SK-N-SH treated with all-trans-retinoic acid at 6 μM for 48 hours (cell line): ENCODE measurements at regions not wholly inside any gene's neighbourhood (a gene's known extent, or its start where the extent isn't known, plus 50 kb on each side); places are given as distances from the start of the nearest gene placed in this dataset.

Experiments used
- ATAC-seq: fragments of 200-7000 bp; cut with Tn5 transposase; 3 replicates; pipeline ENCODE4 v1.9.1; 2020; ENCODE audit warnings: mild to moderate bottlenecking, moderate library complexity
- ARNTL ChIP-seq: fragments of 450-650 bp; formaldehyde crosslinking; IDR thresholded peaks from 2 replicates; pipeline ENCODE4 v1.5.0; 2020; ENCODE audit warnings: low read depth, mild to moderate bottlenecking, moderate library complexity, borderline replicate concordance
- BACH2 ChIP-seq: fragments of 250-450 bp; sonication (Bioruptor Pico); IDR thresholded peaks from 2 replicates; pipeline ENCODE4 v1.9.0; 2021; ENCODE audit warnings: mild to moderate bottlenecking, borderline replicate concordance
- CREB5 ChIP-seq: fragments of 250-450 bp; sonication (Bioruptor Pico); IDR thresholded peaks from 2 replicates; pipeline ENCODE4 v1.5.1; 2020; ENCODE audit warnings: low read depth, mild to moderate bottlenecking, moderate library complexity
- CSDC2 ChIP-seq: fragments of 250-450 bp; sonication (Bioruptor Pico); IDR thresholded peaks from 2 replicates; pipeline ENCODE4 v1.5.0; 2020; ENCODE audit warnings: mild to moderate bottlenecking, moderate library complexity
- ESRRG ChIP-seq: fragments of 250-450 bp; sonication (Bioruptor Pico); IDR thresholded peaks from 2 replicates; pipeline ENCODE4 v1.6.1; 2021; ENCODE audit warnings: mild to moderate bottlenecking
- GLIS3 ChIP-seq: fragments of 250-450 bp; sonication (Bioruptor Pico); IDR thresholded peaks from 2 replicates; pipeline ENCODE4 v1.5.0; 2020; ENCODE audit warnings: mild to moderate bottlenecking, moderate library complexity
- PATZ1 ChIP-seq: fragments of 250-450 bp; sonication (Bioruptor Pico); IDR thresholded peaks from 2 replicates; pipeline ENCODE4 v1.8.0; 2020; ENCODE audit warnings: mild to moderate bottlenecking, moderate library complexity, borderline replicate concordance
- RARB ChIP-seq: fragments of 250-450 bp; sonication (Bioruptor Pico); IDR thresholded peaks from 2 replicates; pipeline ENCODE4 v1.8.0; 2021; ENCODE audit warnings: mild to moderate bottlenecking, moderate library complexity
- SNAI2 ChIP-seq: fragments of 250-450 bp; sonication (Bioruptor Pico); IDR thresholded peaks from 2 replicates; pipeline ENCODE4 v1.5.0; 2020; ENCODE audit warnings: mild to moderate bottlenecking, moderate library complexity
- TCF4 ChIP-seq: fragments of 250-450 bp; sonication (Bioruptor Pico); IDR thresholded peaks from 2 replicates; pipeline ENCODE4 v1.8.0; 2021; ENCODE audit warnings: mild to moderate bottlenecking, moderate library complexity, borderline replicate concordance
- ZFP3 ChIP-seq: fragments of 250-450 bp; sonication (Bioruptor Pico); IDR thresholded peaks from 2 replicates; pipeline ENCODE4 v1.5.0; 2020; ENCODE audit warnings: mild to moderate bottlenecking, moderate library complexity
- ZFP30 ChIP-seq: fragments of 450-650 bp; formaldehyde crosslinking; IDR thresholded peaks from 2 replicates; pipeline ENCODE4 v1.5.0; 2022; ENCODE audit warnings: mild to moderate bottlenecking, moderate library complexity
- ZNF70 ChIP-seq: fragments of 450-650 bp; formaldehyde crosslinking; IDR thresholded peaks from 2 replicates; pipeline ENCODE4 v1.5.0; 2020; ENCODE audit warnings: mild to moderate bottlenecking, moderate library complexity
- ZNF8 ChIP-seq: fragments of 450-650 bp; formaldehyde crosslinking; IDR thresholded peaks from 2 replicates; pipeline ENCODE4 v1.5.0; 2020; ENCODE audit warnings: mild to moderate bottlenecking, moderate library complexity
- TF ChIP-seq, protein P1 (sequence below): fragments of 250-450 bp; sonication (Bioruptor Pico); IDR thresholded peaks from 2 replicates; pipeline ENCODE4 v1.8.0; 2021; ENCODE audit warnings: low read depth, mild to moderate bottlenecking, moderate library complexity, borderline replicate concordance
- TF ChIP-seq, protein P2 (sequence below): fragments of 250-450 bp; sonication (Bioruptor Pico); IDR thresholded peaks from 2 replicates; pipeline ENCODE4 v1.5.0; 2020; ENCODE audit warnings: mild to moderate bottlenecking, moderate library complexity

- TF ChIP-seq CREB5 (CRISPR knock-in tag) (no peak), ZFP30 (CRISPR knock-in tag) (no peak)
- TF ChIP-seq, all 23 proteins: peak for 0
Observed at GRCh38 chr17:22300177-22300576, 607.9 kb downstream of the KCNJ18 start (continued).

DNA sequence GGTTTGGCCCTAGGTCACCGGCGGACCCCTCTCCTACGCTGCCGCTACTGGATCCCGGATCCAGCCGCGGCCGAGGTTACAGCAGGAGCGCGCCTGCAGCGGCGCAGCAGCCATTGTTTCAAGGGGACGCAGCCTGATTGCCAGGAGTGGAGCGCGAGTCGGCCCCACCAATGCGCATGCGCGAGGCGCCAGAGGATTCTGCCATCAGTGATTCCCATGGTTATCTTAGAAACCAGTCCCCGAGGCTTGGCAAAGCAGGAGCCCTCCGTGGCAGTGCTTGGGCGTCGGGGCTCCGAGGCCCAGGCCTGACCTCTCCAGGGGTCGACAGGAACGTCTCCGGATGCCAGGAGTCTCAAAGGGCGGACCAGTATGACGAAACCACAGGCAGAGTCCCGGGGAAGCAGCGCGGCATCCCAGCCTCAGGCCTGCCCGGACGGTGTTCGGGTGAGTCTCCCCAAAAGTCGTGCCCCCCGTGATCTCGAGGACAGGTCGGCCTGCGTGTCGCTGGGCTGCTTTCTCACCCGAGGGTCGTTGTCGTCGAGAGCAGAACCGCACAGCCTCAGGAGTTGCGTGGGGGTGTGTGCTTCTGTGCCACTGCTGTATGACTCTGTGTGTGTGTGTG, 608.5 kb downstream of the KCNJ18 start:
- no peak for ATAC-seq
- no peak for TF ChIP-seq SNAI2 (CRISPR knock-in tag)
- TF ChIP-seq ESRRG = no peak
- no peak for TF ChIP-seq ZFP30 (CRISPR knock-in tag)
- no peak for TF ChIP-seq CSDC2 (CRISPR knock-in tag)
- TF ChIP-seq BACH2 (CRISPR knock-in tag) = no peak
- TF ChIP-seq GLIS3 (CRISPR knock-in tag) = no peak

GRCh38 chr17:22301353-22301745, 609.0 kb downstream of the KCNJ18 start:
- no peak for ATAC-seq
- no peak for TF ChIP-seq ZNF70 (CRISPR knock-in tag)
- TF ChIP-seq CREB5 (CRISPR knock-in tag) = no peak

DNA sequence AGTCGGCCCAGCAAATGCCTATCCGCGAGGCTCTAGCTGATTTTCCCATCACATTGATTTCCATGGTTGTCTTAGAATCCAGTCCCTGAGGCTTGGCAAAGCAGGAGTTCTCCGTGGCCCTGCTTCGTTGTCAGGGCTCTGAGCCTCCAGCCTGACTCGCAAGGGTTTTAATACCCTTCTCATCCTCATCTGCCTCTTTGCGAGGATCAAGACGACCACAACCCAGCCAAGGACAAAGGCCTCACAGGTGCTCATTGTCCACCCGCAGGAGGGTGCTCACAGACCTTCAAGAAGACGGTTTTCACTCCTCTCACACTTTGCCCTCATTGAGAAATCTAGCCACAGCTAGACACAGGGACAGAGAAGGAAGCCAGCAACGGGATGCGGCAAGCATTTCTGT, 610.8 kb downstream of the KCNJ18 start:
- ATAC-seq = no peak

GRCh38 chr17:22303865-22304264, 611.5 kb downstream of the KCNJ18 start:
- no peak for ATAC-seq
- TF ChIP-seq, protein P1, sequence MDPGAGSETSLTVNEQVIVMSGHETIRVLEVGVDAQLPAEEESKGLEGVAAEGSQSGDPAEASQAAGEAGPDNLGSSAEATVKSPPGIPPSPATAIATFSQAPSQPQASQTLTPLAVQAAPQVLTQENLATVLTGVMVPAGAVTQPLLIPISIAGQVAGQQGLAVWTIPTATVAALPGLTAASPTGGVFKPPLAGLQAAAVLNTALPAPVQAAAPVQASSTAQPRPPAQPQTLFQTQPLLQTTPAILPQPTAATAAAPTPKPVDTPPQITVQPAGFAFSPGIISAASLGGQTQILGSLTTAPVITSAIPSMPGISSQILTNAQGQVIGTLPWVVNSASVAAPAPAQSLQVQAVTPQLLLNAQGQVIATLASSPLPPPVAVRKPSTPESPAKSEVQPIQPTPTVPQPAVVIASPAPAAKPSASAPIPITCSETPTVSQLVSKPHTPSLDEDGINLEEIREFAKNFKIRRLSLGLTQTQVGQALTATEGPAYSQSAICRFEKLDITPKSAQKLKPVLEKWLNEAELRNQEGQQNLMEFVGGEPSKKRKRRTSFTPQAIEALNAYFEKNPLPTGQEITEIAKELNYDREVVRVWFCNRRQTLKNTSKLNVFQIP (CRISPR knock-in tag) = no peak
- TF ChIP-seq ZFP3 (CRISPR knock-in tag) = no peak
- TF ChIP-seq ZNF8 = no peak

More for the DNA sequence above, 610.8 kb downstream of the KCNJ18 start:
- TF ChIP-seq, protein P2, sequence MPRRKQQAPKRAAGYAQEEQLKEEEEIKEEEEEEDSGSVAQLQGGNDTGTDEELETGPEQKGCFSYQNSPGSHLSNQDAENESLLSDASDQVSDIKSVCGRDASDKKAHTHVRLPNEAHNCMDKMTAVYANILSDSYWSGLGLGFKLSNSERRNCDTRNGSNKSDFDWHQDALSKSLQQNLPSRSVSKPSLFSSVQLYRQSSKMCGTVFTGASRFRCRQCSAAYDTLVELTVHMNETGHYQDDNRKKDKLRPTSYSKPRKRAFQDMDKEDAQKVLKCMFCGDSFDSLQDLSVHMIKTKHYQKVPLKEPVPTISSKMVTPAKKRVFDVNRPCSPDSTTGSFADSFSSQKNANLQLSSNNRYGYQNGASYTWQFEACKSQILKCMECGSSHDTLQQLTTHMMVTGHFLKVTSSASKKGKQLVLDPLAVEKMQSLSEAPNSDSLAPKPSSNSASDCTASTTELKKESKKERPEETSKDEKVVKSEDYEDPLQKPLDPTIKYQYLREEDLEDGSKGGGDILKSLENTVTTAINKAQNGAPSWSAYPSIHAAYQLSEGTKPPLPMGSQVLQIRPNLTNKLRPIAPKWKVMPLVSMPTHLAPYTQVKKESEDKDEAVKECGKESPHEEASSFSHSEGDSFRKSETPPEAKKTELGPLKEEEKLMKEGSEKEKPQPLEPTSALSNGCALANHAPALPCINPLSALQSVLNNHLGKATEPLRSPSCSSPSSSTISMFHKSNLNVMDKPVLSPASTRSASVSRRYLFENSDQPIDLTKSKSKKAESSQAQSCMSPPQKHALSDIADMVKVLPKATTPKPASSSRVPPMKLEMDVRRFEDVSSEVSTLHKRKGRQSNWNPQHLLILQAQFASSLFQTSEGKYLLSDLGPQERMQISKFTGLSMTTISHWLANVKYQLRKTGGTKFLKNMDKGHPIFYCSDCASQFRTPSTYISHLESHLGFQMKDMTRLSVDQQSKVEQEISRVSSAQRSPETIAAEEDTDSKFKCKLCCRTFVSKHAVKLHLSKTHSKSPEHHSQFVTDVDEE = no peak
- TF ChIP-seq TCF4 (CRISPR knock-in tag) = no peak
- TF ChIP-seq, protein P1 (CRISPR knock-in tag) = no peak
- TF ChIP-seq ZNF8 = no peak
- no peak for TF ChIP-seq ZNF70 (CRISPR knock-in tag)
- TF ChIP-seq ARNTL (CRISPR knock-in tag) = no peak

DNA sequence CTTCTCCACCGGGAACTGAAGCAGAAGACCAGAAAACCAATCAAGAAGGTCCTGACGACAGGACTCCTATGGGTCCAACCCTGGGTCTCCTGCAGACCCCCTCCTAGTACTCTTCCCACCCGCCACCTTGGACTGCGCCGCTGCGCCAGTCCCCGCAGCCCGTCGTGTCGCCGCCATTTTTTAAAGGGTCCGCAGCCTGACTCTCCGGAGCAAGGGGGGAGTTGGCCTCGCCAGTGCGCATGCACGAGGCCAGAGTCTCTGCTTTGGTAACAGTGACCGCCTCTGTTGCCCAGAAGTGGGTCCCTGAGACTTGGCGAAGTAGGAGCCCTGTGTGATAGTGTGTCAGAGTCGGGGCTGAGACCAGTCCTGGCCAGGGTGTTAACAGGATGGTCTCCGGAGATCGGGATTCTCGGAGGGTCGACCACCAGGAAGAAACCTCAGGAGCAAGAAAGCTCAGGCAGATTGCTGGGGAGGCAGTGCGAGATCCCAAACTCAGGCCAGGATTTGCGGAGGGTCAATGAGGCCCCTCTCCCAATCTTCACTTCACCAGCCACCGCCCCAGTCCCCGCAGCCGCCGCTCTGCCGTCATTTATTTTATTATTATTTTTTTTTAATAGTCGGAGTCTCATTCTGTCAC, 612.5 kb downstream of the KCNJ18 start:
- no peak for ATAC-seq
- TF ChIP-seq CREB5 (CRISPR knock-in tag) = no peak
- TF ChIP-seq ZFP3 (CRISPR knock-in tag) = no peak
- no peak for TF ChIP-seq ARNTL (CRISPR knock-in tag)
- no peak for TF ChIP-seq PATZ1 (CRISPR knock-in tag)
- TF ChIP-seq BACH2 (CRISPR knock-in tag) = no peak
- no peak for TF ChIP-seq RARB
